ENCODE measurements at regions not wholly inside any gene's neighbourhood (a gene's known extent, or its start where the extent isn't known, plus 50 kb on each side); places are given as distances from the start of the nearest gene placed in this dataset.

GRCh38 chrX:22739276-22739675, 260.5 kb upstream of the DDX53 start:
- dilution Hi-C loops (cut with MboI; ENCODE audit: extremely low pct_ligation_motif_present, low sequenced_read_pairs) (no loop called here), intact Hi-C loops (cut with micrococcal nuclease) (no loop called here)
- DNase-seq (ENCODE audit: low read depth, low spot score) (no peak), FAIRE-seq (no peak)
- ChIA-PET POLR2A (no interaction called here), CTCF (interaction anchor here (3.1 kb wide), 1 partner anchor 9 kb away, joined by 17 read pairs; no protein-coding TSS in a partner anchor)
- no peak overlapping the region for H2AFZ ChIP-seq (ENCODE audit: low read depth, low read length)
- H4K20me1 ChIP-seq (replicated peaks; ENCODE audit: control insufficient read depth, extremely low read depth, insufficient read depth, low read length) = no peaks in the 10 kb centered on the region
- no peak overlapping the region for H3K4me3 ChIP-seq (replicated peaks in 1 of 3; ENCODE audit: insufficient read depth in 1 of 3, low read depth in 1 of 3, low read length in 3 of 3)
- H3K4me1 ChIP-seq (ENCODE audit: control insufficient read depth, extremely low read depth, insufficient read depth, low read length) = no peaks in the 10 kb centered on the region
- H3K9me1 ChIP-seq (replicated peaks; ENCODE audit: control insufficient read depth, extremely low read depth, insufficient read depth, low read length) = no peaks in the 10 kb centered on the region
- TF ChIP-seq POLR2A (IDR thresholded peaks at IDR 0.05; ENCODE audit: low read depth, low read length) (no peak), JUN (IDR thresholded peaks at IDR 0.05; ENCODE audit: borderline replicate concordance, insufficient read depth, insufficient read length, low read depth) (no peak), POLR2AphosphoS5 (IDR thresholded peaks at IDR 0.05; ENCODE audit: insufficient read depth, low read depth, low read length) (no peak), GATA2 (IDR thresholded peaks at IDR 0.05; ENCODE audit: insufficient read depth, insufficient read length, low read depth, low read length) (no peak), EZH2 (IDR thresholded peaks at IDR 0.05; ENCODE audit: borderline replicate concordance, low read depth, low read length, severe bottlenecking) (no peak)
- no peaks in the 10 kb centered on the region for H3K36me3 ChIP-seq (ENCODE audit: control insufficient read depth in 2 of 2, extremely low read depth in 1 of 2, insufficient read depth in 2 of 2, low read length in 2 of 2)
- H3K27me3 ChIP-seq (ENCODE audit: control insufficient read depth in 2 of 2, insufficient read depth in 2 of 2, low read length in 2 of 2) = no peaks in the 10 kb centered on the region
- H3K9ac ChIP-seq (replicated peaks; ENCODE audit: extremely low read depth, insufficient read depth, low read length) = no peak overlapping the region
- H3K4me2 ChIP-seq (ENCODE audit: insufficient read depth, low read length) = no peak overlapping the region
- H3K9me3 ChIP-seq (replicated peaks; ENCODE audit: control insufficient read depth, insufficient read depth, low read length) = no peaks in the 10 kb centered on the region
- no peak overlapping the region for H3K27ac ChIP-seq (ENCODE audit: insufficient read depth, low read depth, low read length)
- no peaks in the 10 kb centered on the region for H3K79me2 ChIP-seq (ENCODE audit: control insufficient read depth, insufficient read depth, low read length)
- no TSS peak for BruUV-seq (replicated peaks)

GRCh38 chrX:22740836-22741235, 258.9 kb upstream of the DDX53 start:
- H3K9me3 ChIP-seq (replicated peaks; ENCODE audit: control insufficient read depth, insufficient read depth, low read length) = no peaks in the 10 kb centered on the region
- dilution Hi-C loops (cut with MboI; ENCODE audit: extremely low pct_ligation_motif_present, low sequenced_read_pairs) = no loop called here
- H3K9me1 ChIP-seq (replicated peaks; ENCODE audit: control insufficient read depth, extremely low read depth, insufficient read depth, low read length) = no peaks in the 10 kb centered on the region
- no peaks in the 10 kb centered on the region for H3K79me2 ChIP-seq (ENCODE audit: control insufficient read depth, insufficient read depth, low read length)
- ChIA-PET CTCF (no interaction called here), POLR2A (no interaction called here)
- TF ChIP-seq EZH2 (IDR thresholded peaks at IDR 0.05; ENCODE audit: borderline replicate concordance, low read depth, low read length, severe bottlenecking) = no peak
- no peaks in the 10 kb centered on the region for H4K20me1 ChIP-seq (replicated peaks; ENCODE audit: control insufficient read depth, extremely low read depth, insufficient read depth, low read length)
- no TSS peak for BruUV-seq (replicated peaks)
- H3K4me1 ChIP-seq (ENCODE audit: control insufficient read depth, extremely low read depth, insufficient read depth, low read length) = no peaks in the 10 kb centered on the region
- FAIRE-seq = no peak
- H3K27me3 ChIP-seq (ENCODE audit: control insufficient read depth in 2 of 2, insufficient read depth in 2 of 2, low read length in 2 of 2) = no peaks in the 10 kb centered on the region
- H3K4me2 ChIP-seq (ENCODE audit: insufficient read depth, low read length) = no peak overlapping the region
- no peak overlapping the region for H2AFZ ChIP-seq (ENCODE audit: low read depth, low read length)
- H3K4me3 ChIP-seq (replicated peaks in 1 of 3; ENCODE audit: insufficient read depth in 1 of 3, low read depth in 1 of 3, low read length in 3 of 3) = no peak overlapping the region
- no peaks in the 10 kb centered on the region for H3K36me3 ChIP-seq (ENCODE audit: control insufficient read depth in 2 of 2, extremely low read depth in 1 of 2, insufficient read depth in 2 of 2, low read length in 2 of 2)
- intact Hi-C loops (cut with micrococcal nuclease) = no loop called here
- peak; percentile 26 for DNase-seq (ENCODE audit: low read depth, low spot score)
- no peak overlapping the region for H3K27ac ChIP-seq (ENCODE audit: insufficient read depth, low read depth, low read length)
- H3K9ac ChIP-seq (replicated peaks; ENCODE audit: extremely low read depth, insufficient read depth, low read length) = no peak overlapping the region
